ENCODE measurements at regions not wholly inside any gene's neighbourhood (a gene's known extent, or its start where the extent isn't known, plus 50 kb on each side); places are given as distances from the start of the nearest gene placed in this dataset.

DNA sequence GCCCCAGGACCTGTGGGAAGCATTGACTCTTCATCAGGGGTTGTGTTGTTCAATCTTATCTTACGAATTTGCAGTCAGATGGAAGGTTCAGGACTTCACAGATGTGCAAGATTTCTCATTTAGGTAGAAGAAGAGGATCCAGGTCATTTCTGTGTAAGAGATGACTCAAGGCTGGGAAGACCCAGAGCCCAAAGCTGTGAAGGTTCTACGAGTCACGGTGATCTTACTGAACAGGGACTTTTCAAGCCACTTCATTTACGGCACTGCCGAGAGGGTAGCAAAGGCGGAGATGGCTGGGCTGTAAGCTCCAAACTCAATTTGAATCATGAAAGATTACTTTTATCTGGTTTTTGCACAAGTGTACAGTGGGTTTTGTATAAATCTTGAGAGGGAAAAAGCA lies 228.0 kb upstream of the MEX3C start:
- ChIA-PET CTCF (no interaction called here), POLR2A (no interaction called here)
- H3K36me3 ChIP-seq (ENCODE audit: control insufficient read depth, insufficient read depth, low read length) = no peaks in the 10 kb centered on the region
- no peaks in the 10 kb centered on the region for H3K27me3 ChIP-seq (ENCODE audit: control insufficient read depth, insufficient read depth, low read length)
- no peak for DNase-seq (ENCODE audit: low read depth)
- TF ChIP-seq, protein P1, sequence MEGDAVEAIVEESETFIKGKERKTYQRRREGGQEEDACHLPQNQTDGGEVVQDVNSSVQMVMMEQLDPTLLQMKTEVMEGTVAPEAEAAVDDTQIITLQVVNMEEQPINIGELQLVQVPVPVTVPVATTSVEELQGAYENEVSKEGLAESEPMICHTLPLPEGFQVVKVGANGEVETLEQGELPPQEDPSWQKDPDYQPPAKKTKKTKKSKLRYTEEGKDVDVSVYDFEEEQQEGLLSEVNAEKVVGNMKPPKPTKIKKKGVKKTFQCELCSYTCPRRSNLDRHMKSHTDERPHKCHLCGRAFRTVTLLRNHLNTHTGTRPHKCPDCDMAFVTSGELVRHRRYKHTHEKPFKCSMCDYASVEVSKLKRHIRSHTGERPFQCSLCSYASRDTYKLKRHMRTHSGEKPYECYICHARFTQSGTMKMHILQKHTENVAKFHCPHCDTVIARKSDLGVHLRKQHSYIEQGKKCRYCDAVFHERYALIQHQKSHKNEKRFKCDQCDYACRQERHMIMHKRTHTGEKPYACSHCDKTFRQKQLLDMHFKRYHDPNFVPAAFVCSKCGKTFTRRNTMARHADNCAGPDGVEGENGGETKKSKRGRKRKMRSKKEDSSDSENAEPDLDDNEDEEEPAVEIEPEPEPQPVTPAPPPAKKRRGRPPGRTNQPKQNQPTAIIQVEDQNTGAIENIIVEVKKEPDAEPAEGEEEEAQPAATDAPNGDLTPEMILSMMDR (IDR thresholded peaks at IDR 0.05; ENCODE audit: insufficient read depth, low read depth, low read length) = no peak
- H3K4me3 ChIP-seq (ENCODE audit: low read depth, low read length) = no peak overlapping the region

DNA sequence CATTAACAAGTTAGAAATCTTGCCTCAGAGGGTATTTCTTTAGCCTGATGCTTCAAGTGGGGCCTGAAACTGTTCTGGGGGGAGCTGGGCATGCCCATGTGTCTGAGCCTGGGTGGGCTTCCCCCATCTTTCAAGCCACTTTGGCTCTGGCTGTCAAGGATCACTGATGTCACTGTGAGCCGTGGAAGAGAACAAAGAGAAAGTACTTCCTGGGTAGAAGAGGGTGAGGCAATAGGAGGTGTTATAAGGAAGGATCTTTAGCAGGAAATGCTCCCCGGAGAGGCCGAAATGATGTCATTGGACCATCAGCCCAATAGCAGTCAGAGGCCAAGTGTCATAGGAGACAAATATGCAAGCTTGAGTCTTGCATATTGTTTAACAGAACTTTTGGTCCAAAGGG lies 228.4 kb upstream of the MEX3C start:
- Histone ChIP-seq H3K36me3 (ENCODE audit: control insufficient read depth, insufficient read depth, low read length) (no peaks in the 10 kb centered on the region), H3K27me3 (ENCODE audit: control insufficient read depth, insufficient read depth, low read length) (no peaks in the 10 kb centered on the region), H3K4me3 (ENCODE audit: low read depth, low read length) (no peak overlapping the region)
- no peak for DNase-seq (ENCODE audit: low read depth)
- ChIA-PET CTCF (no interaction called here), POLR2A (no interaction called here)
- TF ChIP-seq, protein P1 (IDR thresholded peaks at IDR 0.05; ENCODE audit: insufficient read depth, low read depth, low read length) = no peak

- H3K4me3 ChIP-seq (ENCODE audit: low read depth, low read length) = no peak overlapping the region
- no peaks in the 10 kb centered on the region for H3K27me3 ChIP-seq (ENCODE audit: control insufficient read depth, insufficient read depth, low read length)
- no peak for DNase-seq (ENCODE audit: low read depth)
- TF ChIP-seq, protein P1 (IDR thresholded peaks at IDR 0.05; ENCODE audit: insufficient read depth, low read depth, low read length) = no peak
- ChIA-PET CTCF (no interaction called here), POLR2A (no interaction called here)
- no peaks in the 10 kb centered on the region for H3K36me3 ChIP-seq (ENCODE audit: control insufficient read depth, insufficient read depth, low read length)
Measured at GRCh38 chr18:51426996-51427395, 229.5 kb upstream of the MEX3C start.

GRCh38 chr18:51429644-51430043 lies 232.2 kb upstream of the MEX3C start:
- ChIA-PET POLR2A (no interaction called here), CTCF (no interaction called here)
- TF ChIP-seq, protein P1 (IDR thresholded peaks at IDR 0.05; ENCODE audit: insufficient read depth, low read depth, low read length) = no peak
- Histone ChIP-seq H3K27me3 (ENCODE audit: control insufficient read depth, insufficient read depth, low read length) (no peaks in the 10 kb centered on the region), H3K36me3 (ENCODE audit: control insufficient read depth, insufficient read depth, low read length) (no peaks in the 10 kb centered on the region), H3K4me3 (ENCODE audit: low read depth, low read length) (no peak overlapping the region)
- no peak for DNase-seq (ENCODE audit: low read depth)

DNA sequence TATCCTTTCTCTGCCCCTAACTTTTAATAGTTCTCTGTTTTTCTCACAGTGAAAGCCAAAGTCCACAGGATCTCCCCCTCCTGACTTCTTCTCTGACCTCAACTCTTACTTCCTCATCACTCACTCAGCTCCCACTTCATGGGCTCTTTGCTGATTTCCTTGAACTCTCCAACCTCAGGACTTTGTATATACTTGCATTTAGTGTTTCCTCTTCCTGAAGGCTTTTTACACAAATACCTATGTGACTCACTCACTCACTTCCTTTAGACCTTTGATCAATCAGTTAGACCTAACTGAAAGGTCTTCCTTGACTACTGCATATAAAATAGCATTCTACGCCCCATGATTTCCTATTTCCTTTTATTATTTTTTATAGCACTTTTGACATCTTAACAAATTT lies 233.1 kb upstream of the MEX3C start:
- CTCF ChIA-PET = no interaction called here
- TF ChIP-seq, protein P1 (IDR thresholded peaks at IDR 0.05; ENCODE audit: insufficient read depth, low read depth, low read length) = no peak
- H3K4me3 ChIP-seq (ENCODE audit: low read depth, low read length) = no peak overlapping the region
- POLR2A ChIA-PET = no interaction called here
- no peaks in the 10 kb centered on the region for H3K27me3 ChIP-seq (ENCODE audit: control insufficient read depth, insufficient read depth, low read length)
- no peaks in the 10 kb centered on the region for H3K36me3 ChIP-seq (ENCODE audit: control insufficient read depth, insufficient read depth, low read length)
- no peak for DNase-seq (ENCODE audit: low read depth)
